Heart left ventricle (tissue), 16 donors: ENCODE measurements at regions not wholly inside any gene's neighbourhood (a gene's known extent, or its start where the extent isn't known, plus 50 kb on each side); places are given as distances from the start of the nearest gene placed in this dataset.

ENCODE experiments used
- ATAC-seq, 4 donors: fragments of 200-7000 bp; cut with Tn5 transposase; one replicate each; pipeline ENCODE4 v1.9.1; 2020 to 2022; ENCODE audit warnings: moderate library complexity in 4 of 4, mild to moderate bottlenecking in 3 of 4, moderate number of reproducible peaks in 1 of 4
- DNase-seq, 5 donors: peaks; one replicate each; pipeline ENCODE4 v3.0.0-alpha.2; 2020
- H3K27ac ChIP-seq, 12 donors: fragments of 200-600 bp; sonication (generic) in 4 of 12; one replicate each; pipeline versions ENCODE4 v1.5.0 to v1.8.0; 2016 to 2022; ENCODE audit warnings: mild to moderate bottlenecking in 2 of 12
- H3K27me3 ChIP-seq, 9 donors: fragments of 200-600 bp; sonication (generic) in 2 of 9; one replicate each; pipeline versions ENCODE4 v1.5.1 to v1.8.0; 2016 to 2022; ENCODE audit warnings: mild to moderate bottlenecking in 3 of 9
- H3K36me3 ChIP-seq, 9 donors: fragments of 200-600 bp; sonication (generic) in 2 of 9; one replicate each; pipeline versions ENCODE4 v1.5.0 to v1.8.0; 2018 to 2022; ENCODE audit warnings: mild to moderate bottlenecking in 2 of 9
- H3K4me1 ChIP-seq, 12 donors: fragments of 200-600 bp; sonication (generic) in 4 of 12; one replicate each; pipeline versions ENCODE4 v1.5.0 to v1.8.0; 2016 to 2022; ENCODE audit warnings: mild to moderate bottlenecking in 3 of 12
- H3K4me3 ChIP-seq, 12 donors: fragments of 200-600 bp; sonication (generic) in 4 of 12; one replicate each; pipeline versions ENCODE4 v1.5.0 to v1.8.0; 2017 to 2022; ENCODE audit warnings: mild to moderate bottlenecking in 9 of 12, moderate library complexity in 4 of 12
- H3K9me3 ChIP-seq, 12 donors: fragments of 200-600 bp; sonication (generic) in 4 of 12; one replicate each; pipeline versions ENCODE4 v1.5.0 to v1.8.0; 2016 to 2022; ENCODE audit warnings: mild to moderate bottlenecking in 1 of 12
- POLR2A ChIP-seq, 2 donors: fragments of 450-650 bp; IDR thresholded peaks; one replicate each; pipeline ENCODE4 v1.6.1; 2017; ENCODE audit warnings: antibody characterized with exemption in 2 of 2, mild to moderate bottlenecking in 2 of 2, moderate library complexity in 2 of 2
- WGBS, 4 donors: extraction: QIAGEN DNeasy Blood & Tissue Kit in 2 of 4; methylation state at CpG; one replicate each; pipeline versions ENCODE4 v1.1.5 to v1.1.7; 2013 to 2018; 5-methylcytosine and 5-hydroxymethylcytosine counted together
- intact Hi-C, 10 donors: fragments of 100-400 bp; cut with DNase I; formaldehyde crosslinking; loops; one replicate each; pipeline versions ENCODE4 v1.11.1 to v1.14.2; 2022
- TF ChIP-seq, protein P1 (sequence below), 12 donors: fragments of 200-600 bp; sonication (generic) in 4 of 12; IDR thresholded peaks; one replicate each; pipeline versions ENCODE4 v1.5.0 to v1.8.0; 2018 to 2022; ENCODE audit warnings: antibody characterized with exemption in 12 of 12, mild to moderate bottlenecking in 5 of 12
- donor health status: ischemic (EF 13 %, LVEDD 7.1; RV severe dilation, severe dysfunction).
- donor health status: healthy with polysubstance abuse.
- donor health status: DM: no; HTN: yes; CAD: no.
- donor health status: DM: no; HTN: no; CAD: no.
- donor health status: ischemic (EF 25% LVEDD 6.9; RV normal size, moderate dysfunction).
- donor health status: ischemic (EF 25% LVEDD 5.7; RV mildly dilated, moderate dysfunction).
- donor health status: healthy.
- donor health status: DM: yes; HTN: yes; CAD: no.
- donor health status: ischemic (EF 35%, LVEDD 5.7; RV mildly dilated, moderate dysfunction).
- donor health status: nonischemic (EF 11% LVEDD 7.7; RV severe dilation, severe dysfunction).
- donor health status: DM: yes; HTN: yes; CAD: no.
- donor health status: PGD.
- donor health status: ischemic (EF 29% LVEDD 5.4; RV normal size, mild dysfunction).
- donor health status: nonischemic (EF 23%, LVEDD 6.1; RV moderate dilation, normal function).

DNA sequence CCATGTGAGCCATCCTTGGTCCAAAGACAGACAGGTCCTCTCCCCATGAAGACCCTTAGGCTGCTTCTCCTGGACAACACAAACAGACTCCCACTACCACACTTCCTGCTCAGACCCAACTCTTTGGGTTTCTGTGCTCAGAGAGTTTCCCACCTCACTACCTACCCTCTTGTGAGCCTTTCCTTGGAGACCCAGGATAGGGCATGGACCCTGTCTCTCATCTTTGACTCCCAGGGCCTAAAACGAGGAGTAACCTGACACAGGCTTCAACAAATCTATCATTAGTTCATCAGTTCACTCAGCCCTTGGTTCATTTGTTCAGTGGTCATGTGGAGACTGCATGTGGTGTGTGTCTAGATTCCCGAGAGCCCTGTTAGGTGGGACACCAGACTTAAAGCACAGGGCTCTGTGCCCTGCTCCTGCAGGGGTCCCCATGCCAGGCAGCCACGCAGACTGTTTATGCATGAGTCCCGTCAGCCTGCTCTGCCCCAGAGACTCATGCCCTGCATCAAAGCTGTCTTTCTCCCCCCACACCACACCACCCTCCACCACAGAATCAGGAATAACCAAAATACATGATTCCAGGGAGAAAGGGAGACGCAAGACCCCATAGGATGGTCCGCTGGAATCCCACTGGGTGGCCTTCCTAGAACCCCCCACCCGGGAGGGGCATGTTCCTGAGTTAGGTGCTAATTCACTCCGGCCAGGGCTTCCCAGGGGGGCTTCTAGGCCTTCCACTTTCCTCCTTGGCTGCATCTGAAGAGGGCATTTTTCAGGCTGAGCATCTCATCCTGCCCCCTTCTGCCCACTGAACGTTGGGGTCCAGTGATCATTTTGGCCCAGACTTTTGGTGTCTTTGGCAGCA is 100.2 kb upstream of the TEX51 start:
- intact Hi-C loops = loop anchor here in 1 of 10 donors (10.0 kb wide), 1 partner anchor 86 kb away; no protein-coding TSS in a partner anchor

DNA sequence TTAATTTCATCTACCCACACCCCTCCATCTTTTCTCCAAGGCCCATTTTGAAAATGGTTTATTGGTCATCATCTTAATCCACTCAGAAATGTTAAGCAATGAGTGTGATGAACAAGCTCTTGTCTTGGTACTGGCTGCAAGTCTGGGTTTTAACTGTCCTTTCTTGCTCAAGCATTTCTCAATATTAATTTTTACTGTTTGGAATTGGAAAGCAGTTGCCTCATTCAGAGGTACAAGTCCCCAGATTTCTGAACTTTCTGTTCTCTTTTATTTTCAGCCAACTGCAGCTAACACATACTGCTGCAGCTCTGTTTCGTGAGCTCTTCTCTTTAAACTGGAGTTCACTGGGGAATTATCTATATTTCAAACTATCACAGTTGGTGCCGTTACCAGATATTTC is 99.4 kb upstream of the TEX51 start:
- ATAC-seq = no peak
- 77 to 90% (median 84%) methylated on average over 2 of the region's 2 CpGs for WGBS, 4 donors
- intact Hi-C loops = loop anchor here in 1 of 10 donors (10.0 kb wide), 1 partner anchor 86 kb away; no protein-coding TSS in a partner anchor

More for the DNA sequence above, 100.2 kb upstream of the TEX51 start:
- no peaks in the 10 kb centered on the region for H3K36me3 ChIP-seq
- H3K9me3 ChIP-seq = no peaks in the 10 kb centered on the region
- H3K4me1 ChIP-seq = no peaks in the 10 kb centered on the region
- no peak overlapping the region for H3K4me3 ChIP-seq
- H3K27ac ChIP-seq = no peak overlapping the region
- ATAC-seq = no peak
- WGBS, 4 donors = 54 to 76% (median 73%) methylated on average over 7 to 9 of the region's 9 CpGs
- TF ChIP-seq, protein P1, sequence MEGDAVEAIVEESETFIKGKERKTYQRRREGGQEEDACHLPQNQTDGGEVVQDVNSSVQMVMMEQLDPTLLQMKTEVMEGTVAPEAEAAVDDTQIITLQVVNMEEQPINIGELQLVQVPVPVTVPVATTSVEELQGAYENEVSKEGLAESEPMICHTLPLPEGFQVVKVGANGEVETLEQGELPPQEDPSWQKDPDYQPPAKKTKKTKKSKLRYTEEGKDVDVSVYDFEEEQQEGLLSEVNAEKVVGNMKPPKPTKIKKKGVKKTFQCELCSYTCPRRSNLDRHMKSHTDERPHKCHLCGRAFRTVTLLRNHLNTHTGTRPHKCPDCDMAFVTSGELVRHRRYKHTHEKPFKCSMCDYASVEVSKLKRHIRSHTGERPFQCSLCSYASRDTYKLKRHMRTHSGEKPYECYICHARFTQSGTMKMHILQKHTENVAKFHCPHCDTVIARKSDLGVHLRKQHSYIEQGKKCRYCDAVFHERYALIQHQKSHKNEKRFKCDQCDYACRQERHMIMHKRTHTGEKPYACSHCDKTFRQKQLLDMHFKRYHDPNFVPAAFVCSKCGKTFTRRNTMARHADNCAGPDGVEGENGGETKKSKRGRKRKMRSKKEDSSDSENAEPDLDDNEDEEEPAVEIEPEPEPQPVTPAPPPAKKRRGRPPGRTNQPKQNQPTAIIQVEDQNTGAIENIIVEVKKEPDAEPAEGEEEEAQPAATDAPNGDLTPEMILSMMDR (IDR thresholded peaks at IDR 0.05) = no peak
- TF ChIP-seq POLR2A (IDR thresholded peaks at IDR 0.05) = no peak
- no peak for DNase-seq
- peaks cover 0 to 10% (median 0%) of the 10 kb centered on the region in 9 donors for H3K27me3 ChIP-seq

DNA sequence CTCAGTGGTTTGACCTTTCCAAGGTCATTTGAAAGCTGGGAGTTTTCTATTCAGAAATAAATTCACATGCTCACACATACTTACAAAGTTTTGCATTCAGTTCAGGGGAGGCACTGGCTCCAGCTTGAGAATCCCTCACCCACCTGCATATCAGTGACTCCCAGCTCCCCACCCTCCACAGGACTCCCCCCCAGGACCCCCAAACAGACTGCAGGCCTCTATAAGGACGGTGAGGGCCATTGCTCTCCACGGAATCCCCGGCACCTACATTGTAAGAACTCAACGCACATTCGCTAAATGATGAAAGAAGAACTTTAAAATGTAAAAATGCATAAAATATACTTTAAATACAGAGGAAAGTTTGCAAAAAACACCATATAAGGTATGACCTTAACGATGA is 97.2 kb upstream of the TEX51 start:
- Histone ChIP-seq H3K36me3 (no peaks in the 10 kb centered on the region), H3K9me3 (no peaks in the 10 kb centered on the region), H3K4me1 (no peaks in the 10 kb centered on the region), H3K4me3 (no peak overlapping the region), H3K27ac (no peak overlapping the region), H3K27me3 (no peaks in the 10 kb centered on the region)
- DNase-seq (no peak), ATAC-seq (no peak)
- WGBS, 4 donors = 91 to 92% (median 92%) methylated on average over 6 of the region's 6 CpGs
- intact Hi-C loops = no loop called here
- no peak for TF ChIP-seq POLR2A (IDR thresholded peaks at IDR 0.05)
- TF ChIP-seq, protein P1 (IDR thresholded peaks at IDR 0.05) = no peak

More for the DNA sequence above, 99.4 kb upstream of the TEX51 start:
- Histone ChIP-seq H3K9me3 (no peaks in the 10 kb centered on the region), H3K27ac (no peak overlapping the region), H3K4me1 (no peaks in the 10 kb centered on the region), H3K36me3 (no peaks in the 10 kb centered on the region), H3K4me3 (no peak overlapping the region), H3K27me3 (peaks cover 0 to 9% (median 0%) of the 10 kb centered on the region in 9 donors)
- no peak for DNase-seq
- TF ChIP-seq, protein P1 (IDR thresholded peaks at IDR 0.05) = no peak

DNA sequence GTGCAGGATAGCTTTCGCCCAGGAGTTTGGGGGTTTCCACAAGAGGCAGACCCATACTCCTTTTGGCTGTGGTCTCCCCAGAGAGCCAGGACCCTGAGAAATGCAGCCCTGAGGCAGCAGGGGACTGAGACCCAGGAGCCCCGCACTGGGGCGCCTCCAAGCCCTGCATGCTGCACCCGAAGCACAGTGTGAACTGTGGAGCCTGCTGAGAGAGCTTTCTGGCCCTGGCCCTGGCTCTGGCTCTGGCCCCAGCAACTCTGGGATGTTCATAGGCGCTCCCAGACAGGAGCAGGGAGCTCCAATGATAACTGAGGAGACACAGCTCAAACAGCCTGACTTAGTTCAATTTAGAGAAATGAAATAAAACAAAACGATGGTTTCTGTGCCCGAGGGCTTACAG is 96.4 kb upstream of the TEX51 start:
- H3K27me3 ChIP-seq = no peaks in the 10 kb centered on the region
- ATAC-seq = no peak
- no peaks in the 10 kb centered on the region for H3K4me1 ChIP-seq
- H3K36me3 ChIP-seq = no peaks in the 10 kb centered on the region
- no peaks in the 10 kb centered on the region for H3K9me3 ChIP-seq
- H3K4me3 ChIP-seq = no peak overlapping the region
- no peak for TF ChIP-seq POLR2A (IDR thresholded peaks at IDR 0.05)
- TF ChIP-seq, protein P1 (IDR thresholded peaks at IDR 0.05) = no peak
- DNase-seq = peak in 1 of 5 donors; percentile 1
- intact Hi-C loops = no loop called here
- no peak overlapping the region for H3K27ac ChIP-seq
- 78 to 100% (median 81%) methylated on average over 5 to 7 of the region's 7 CpGs for WGBS, 4 donors
